Nucleus accumbens (tissue), 56 donors: ENCODE measurements at regions not wholly inside any gene's neighbourhood (a gene's known extent, or its start where the extent isn't known, plus 50 kb on each side); places are given as distances from the start of the nearest gene placed in this dataset.
"Not testable (repeated sequence)": the region's sequence is repeated elsewhere in the genome, so short reads cannot be mapped to it uniquely, and the experiment has no call there.

Source experiments
- DNase-seq, 56 donors: peaks; one replicate each; lab custom pipeline; 2025; lab: John Stamatoyannopoulos, UW

GRCh38 chr3:166560253-166560652 lies 723.0 kb upstream of the BCHE start:
- no peak for DNase-seq

GRCh38 chr3:166556955-166557354 lies 719.7 kb upstream of the BCHE start:
- no peak for DNase-seq

- DNase-seq = no peak
Observed at GRCh38 chr3:166554023-166554422, 716.8 kb upstream of the BCHE start.

GRCh38 chr3:166533740-166534139 lies 696.5 kb upstream of the BCHE start:
- no peak for DNase-seq

GRCh38 chr3:166531730-166532129 lies 694.5 kb upstream of the BCHE start:
- DNase-seq = no peak

GRCh38 chr3:166527325-166527724 lies 690.1 kb upstream of the BCHE start:
- DNase-seq = no peak

- no peak for DNase-seq
Observed at GRCh38 chr3:166526881-166527280, 689.7 kb upstream of the BCHE start.

- no peak for DNase-seq
Observed at GRCh38 chr3:166522017-166522416, 684.8 kb upstream of the BCHE start.

- no peak for DNase-seq
Observed at GRCh38 chr3:166519443-166519842, 682.2 kb upstream of the BCHE start.

GRCh38 chr3:166518040-166518439 lies 680.8 kb upstream of the BCHE start:
- DNase-seq = no peak

GRCh38 chr3:166510382-166510781 lies 673.2 kb upstream of the BCHE start:
- DNase-seq = no peak

GRCh38 chr3:166500420-166500819 lies 663.2 kb upstream of the BCHE start:
- DNase-seq = not testable (repeated sequence)

GRCh38 chr3:166499636-166500035 lies 662.4 kb upstream of the BCHE start:
- DNase-seq = no peak

- DNase-seq = no peak
Observed at GRCh38 chr3:166498446-166498845, 661.2 kb upstream of the BCHE start.

- DNase-seq = no peak
Observed at GRCh38 chr3:166489826-166490225, 652.6 kb upstream of the BCHE start.

GRCh38 chr3:166488977-166489672 lies 651.9 kb upstream of the BCHE start:
- no peak for DNase-seq

- no peak for DNase-seq
Observed at GRCh38 chr3:166484470-166484869, 647.2 kb upstream of the BCHE start.

GRCh38 chr3:166481340-166481739 lies 644.1 kb upstream of the BCHE start:
- no peak for DNase-seq

GRCh38 chr3:166478356-166478755 lies 641.1 kb upstream of the BCHE start:
- no peak for DNase-seq

GRCh38 chr3:166473501-166473900 lies 636.3 kb upstream of the BCHE start:
- DNase-seq = no peak

- no peak for DNase-seq
Observed at GRCh38 chr3:166472015-166472414, 634.8 kb upstream of the BCHE start.

GRCh38 chr3:166471074-166471767 lies 634.0 kb upstream of the BCHE start:
- DNase-seq = no peak
